Calu3 (cell line): ENCODE measurements at regions not wholly inside any gene's neighbourhood (a gene's known extent, or its start where the extent isn't known, plus 50 kb on each side); places are given as distances from the start of the nearest gene placed in this dataset.

Source experiments
- BruUV-seq: library from RNA; stranded (reverse); fragments of 400-500 nt; replicated peaks from 2 replicates; lab custom pipeline; 2021; lab: Mats Ljungman, UMichigan
- CTCF ChIA-PET: fragments of 300-600 bp; sonication (Branson Sonifier 250); formaldehyde crosslinking; loops from one replicate; lab custom pipeline; 2022; ENCODE audit warnings: antibody characterized with exemption; lab: Charles Lee
- DNase-seq: peaks from one replicate; pipeline ENCODE4 v3.0.0; 2022
- H3K27ac Mint-ChIP-seq: one replicate; pipeline ENCODE4 v1.8.0; 2022; ENCODE audit warnings: mixed read lengths; ENCODE audit not compliant: unreplicated experiment
- H3K27me3 Mint-ChIP-seq: one replicate; pipeline ENCODE4 v1.8.0; 2022; ENCODE audit warnings: mixed read lengths; ENCODE audit not compliant: unreplicated experiment
- H3K36me3 Mint-ChIP-seq: one replicate; pipeline ENCODE4 v1.8.0; 2022; ENCODE audit warnings: mild to moderate bottlenecking, moderate library complexity, mixed read lengths; ENCODE audit not compliant: insufficient read depth, unreplicated experiment
- H3K4me1 Mint-ChIP-seq: one replicate; pipeline ENCODE4 v1.8.0; 2022; ENCODE audit warnings: mild to moderate bottlenecking, low read depth, mixed read lengths; ENCODE audit not compliant: unreplicated experiment
- H3K4me3 Mint-ChIP-seq: one replicate; pipeline ENCODE4 v1.8.0; 2022; ENCODE audit warnings: mild to moderate bottlenecking, low read depth, moderate library complexity, mixed read lengths; ENCODE audit not compliant: unreplicated experiment
- H3K9me3 Mint-ChIP-seq: one replicate; pipeline ENCODE4 v1.8.0; 2022; ENCODE audit warnings: low read depth, mixed read lengths; ENCODE audit not compliant: unreplicated experiment
- intact Hi-C: fragments of 100-400 bp; cut with micrococcal nuclease; formaldehyde crosslinking; loops from one replicate; pipeline ENCODE4 v1.10.0; 2022; ENCODE audit not compliant: unreplicated experiment
- TF ChIP-seq, protein P1 (sequence below): fragments of 200-600 bp; IDR thresholded peaks from one replicate; pipeline ENCODE4 v1.8.0; 2022; ENCODE audit warnings: antibody characterized with exemption; ENCODE audit not compliant: unreplicated experiment

DNA sequence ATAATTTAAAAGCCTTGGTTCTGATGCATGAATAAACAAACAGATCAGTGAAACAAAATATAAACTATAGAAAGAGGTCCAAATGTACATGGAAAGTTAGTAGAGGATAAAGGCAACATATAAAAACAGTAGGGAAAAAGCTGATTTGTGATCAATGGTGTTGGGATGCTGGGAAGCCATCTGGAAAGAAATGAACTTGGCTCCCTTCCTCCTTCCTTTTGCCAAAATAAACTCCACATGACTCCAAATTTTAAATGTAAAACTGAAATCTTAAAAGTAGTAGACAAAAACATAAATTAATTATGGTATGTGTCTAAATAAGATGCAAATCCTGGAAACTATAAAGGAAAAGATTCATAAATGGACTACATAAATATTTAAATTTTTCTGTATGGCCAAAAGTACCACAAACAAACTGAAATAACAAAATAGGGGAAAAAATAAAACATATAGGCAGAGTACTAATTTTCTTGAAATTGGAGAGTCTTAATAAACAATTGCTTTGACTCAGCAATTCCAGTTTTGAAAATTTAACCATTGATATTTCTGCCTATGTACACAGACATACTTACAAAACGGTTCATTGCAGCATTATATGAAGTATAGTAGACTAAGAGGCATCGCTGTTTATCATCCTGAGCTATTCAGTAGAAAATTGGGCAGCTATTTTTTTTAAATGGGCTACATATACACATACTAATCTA, 77.0 kb upstream of the TRIM24 start:
- Mint-ChIP-seq H3K36me3 (no peaks in the 10 kb centered on the region), H3K4me3 (no peak overlapping the region), H3K9me3 (peaks cover 3% of the 10 kb centered on the region), H3K27me3 (no peaks in the 10 kb centered on the region), H3K27ac (no peak overlapping the region), H3K4me1 (peaks cover 8% of the 10 kb centered on the region)
- CTCF ChIA-PET = interaction anchor here (0.6 to 0.7 kb wide), 2 partner anchors 22 to 96 kb away, joined by 4 to 5 read pairs; no protein-coding TSS in a partner anchor
- BruUV-seq = no TSS peak
- intact Hi-C loops = loop anchor here (10.0 kb wide), 1 partner anchor 352 kb away; no protein-coding TSS in a partner anchor
- no peak for DNase-seq
- TF ChIP-seq, protein P1, sequence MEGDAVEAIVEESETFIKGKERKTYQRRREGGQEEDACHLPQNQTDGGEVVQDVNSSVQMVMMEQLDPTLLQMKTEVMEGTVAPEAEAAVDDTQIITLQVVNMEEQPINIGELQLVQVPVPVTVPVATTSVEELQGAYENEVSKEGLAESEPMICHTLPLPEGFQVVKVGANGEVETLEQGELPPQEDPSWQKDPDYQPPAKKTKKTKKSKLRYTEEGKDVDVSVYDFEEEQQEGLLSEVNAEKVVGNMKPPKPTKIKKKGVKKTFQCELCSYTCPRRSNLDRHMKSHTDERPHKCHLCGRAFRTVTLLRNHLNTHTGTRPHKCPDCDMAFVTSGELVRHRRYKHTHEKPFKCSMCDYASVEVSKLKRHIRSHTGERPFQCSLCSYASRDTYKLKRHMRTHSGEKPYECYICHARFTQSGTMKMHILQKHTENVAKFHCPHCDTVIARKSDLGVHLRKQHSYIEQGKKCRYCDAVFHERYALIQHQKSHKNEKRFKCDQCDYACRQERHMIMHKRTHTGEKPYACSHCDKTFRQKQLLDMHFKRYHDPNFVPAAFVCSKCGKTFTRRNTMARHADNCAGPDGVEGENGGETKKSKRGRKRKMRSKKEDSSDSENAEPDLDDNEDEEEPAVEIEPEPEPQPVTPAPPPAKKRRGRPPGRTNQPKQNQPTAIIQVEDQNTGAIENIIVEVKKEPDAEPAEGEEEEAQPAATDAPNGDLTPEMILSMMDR = no peak

DNA sequence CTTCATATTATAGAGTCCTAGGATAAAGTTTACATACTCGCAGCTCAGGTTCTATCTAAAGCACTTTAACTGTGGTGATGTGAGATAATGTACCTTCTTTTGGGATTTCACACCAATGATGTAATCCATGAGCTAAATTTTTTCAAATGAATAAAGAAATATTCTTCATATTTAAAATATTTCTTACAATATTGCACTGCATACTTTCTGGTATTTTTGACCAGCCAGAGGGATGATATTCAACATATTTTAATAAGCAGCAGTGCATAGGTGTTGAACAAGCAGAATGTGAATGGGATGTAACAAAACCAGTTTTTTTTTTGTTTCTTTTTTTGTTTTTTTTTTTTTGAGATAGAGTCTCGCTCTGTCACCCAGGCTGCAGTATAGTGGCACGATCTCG, 73.2 kb upstream of the TRIM24 start:
- H3K9me3 Mint-ChIP-seq = no peaks in the 10 kb centered on the region
- intact Hi-C loops = loop anchor here (5.0 to 10.0 kb wide), 2 partner anchors 85 to 348 kb away; no protein-coding TSS in a partner anchor
- no peak overlapping the region for H3K27ac Mint-ChIP-seq
- TF ChIP-seq, protein P1 = no peak
- H3K4me1 Mint-ChIP-seq = peaks cover 23% of the 10 kb centered on the region
- CTCF ChIA-PET = interaction anchor here (0.6 kb wide), 1 partner anchor 199 kb away, joined by 3 read pairs; no protein-coding TSS in a partner anchor
- no peak for DNase-seq
- H3K36me3 Mint-ChIP-seq = no peaks in the 10 kb centered on the region
- H3K27me3 Mint-ChIP-seq = no peaks in the 10 kb centered on the region
- no TSS peak for BruUV-seq
- H3K4me3 Mint-ChIP-seq = no peak overlapping the region

DNA sequence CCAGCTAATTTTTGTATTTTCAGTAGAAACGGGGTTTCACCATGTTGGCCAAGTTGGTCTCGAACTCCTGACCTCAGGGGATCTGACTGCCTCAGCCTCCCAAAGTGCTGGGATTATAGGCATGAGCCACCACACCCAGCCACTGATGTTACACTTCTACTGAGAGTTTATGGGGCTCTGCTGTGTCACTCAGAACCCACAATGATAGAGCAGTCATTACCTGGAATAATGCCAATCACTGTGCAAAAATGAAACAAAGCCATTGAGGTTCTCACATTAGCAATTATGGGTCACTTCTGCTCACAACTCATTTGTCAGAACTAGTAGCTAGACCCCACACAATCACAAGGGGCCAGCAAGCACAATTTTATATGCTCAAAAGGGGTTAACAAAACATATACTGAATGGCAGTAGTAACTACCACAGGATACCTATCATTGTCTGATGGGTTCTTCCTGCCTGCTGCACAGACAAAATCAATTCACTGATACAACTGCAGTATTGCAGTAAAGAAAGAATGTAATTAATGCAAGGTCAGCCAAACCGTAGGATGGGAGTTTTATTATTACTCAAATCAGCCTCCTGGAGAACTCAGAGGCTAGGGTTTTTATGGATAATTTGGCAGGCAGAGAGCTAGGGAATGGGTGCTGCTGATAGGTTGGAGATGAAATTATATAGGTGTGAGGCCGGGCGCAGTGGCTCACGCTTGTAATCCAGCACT, 72.1 kb upstream of the TRIM24 start:
- intact Hi-C loops = loop anchor here (5.0 to 10.0 kb wide), 2 partner anchors 86 to 347 kb away; no protein-coding TSS in a partner anchor
- no TSS peak for BruUV-seq
- TF ChIP-seq, protein P1 = no peak
- Mint-ChIP-seq H3K27me3 (no peaks in the 10 kb centered on the region), H3K9me3 (no peaks in the 10 kb centered on the region), H3K27ac (peak overlapping the region; percentile 62), H3K36me3 (no peaks in the 10 kb centered on the region), H3K4me3 (no peak overlapping the region), H3K4me1 (peaks cover 23% of the 10 kb centered on the region)
- CTCF ChIA-PET = interaction anchor here (0.6 to 1.0 kb wide), 3 partner anchors 130 to 461 kb away, joined by 3 to 6 read pairs (median 3); no protein-coding TSS in a partner anchor
- DNase-seq = no peak

DNA sequence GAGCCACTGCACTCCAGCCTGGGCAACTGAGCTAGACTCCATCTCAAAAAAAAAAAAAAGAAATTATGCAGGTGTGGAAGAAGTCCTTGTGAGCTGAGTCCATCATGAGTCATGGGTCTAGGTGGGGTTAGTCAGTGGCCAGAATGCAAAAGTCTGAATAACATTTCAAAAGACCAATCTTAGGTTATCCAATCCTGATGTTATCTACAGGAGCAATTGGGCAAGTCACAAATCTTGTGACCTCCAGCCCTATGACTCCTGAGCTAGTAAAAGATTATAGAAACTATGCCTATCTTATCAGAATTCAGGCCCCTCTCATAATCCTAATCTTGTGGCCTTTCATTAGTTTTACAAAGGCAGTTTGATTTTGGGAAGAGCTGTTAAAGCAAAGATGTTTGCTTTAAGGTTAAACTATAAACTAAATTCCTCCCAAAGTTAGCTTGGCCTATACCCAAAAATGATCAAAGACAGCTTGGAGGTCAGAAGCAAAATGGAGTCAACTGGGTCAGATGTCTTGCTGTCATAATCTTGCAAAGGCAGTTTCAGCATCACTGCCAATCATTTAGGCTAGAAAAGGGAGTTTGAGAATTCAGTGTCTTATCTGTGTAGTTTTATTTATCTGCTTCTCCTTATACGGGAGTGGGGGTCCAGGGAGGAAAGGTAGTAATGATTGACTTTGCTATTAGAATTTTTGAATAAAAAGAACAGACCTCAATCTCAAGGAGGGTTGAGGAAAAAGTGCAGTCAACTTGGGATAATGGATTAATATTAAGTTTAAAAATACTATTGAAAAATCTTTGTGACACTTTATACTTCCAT, 71.2 kb upstream of the TRIM24 start:
- CTCF ChIA-PET = interaction anchor here (0.6 to 1.0 kb wide), 5 partner anchors 14 to 498 kb away, joined by 3 to 6 read pairs (median 3); no protein-coding TSS in a partner anchor
- TF ChIP-seq, protein P1 = no peak
- H3K9me3 Mint-ChIP-seq = no peaks in the 10 kb centered on the region
- H3K27me3 Mint-ChIP-seq = no peaks in the 10 kb centered on the region
- H3K4me3 Mint-ChIP-seq = no peak overlapping the region
- BruUV-seq = no TSS peak
- peaks cover 23% of the 10 kb centered on the region for H3K4me1 Mint-ChIP-seq
- peak overlapping the region; percentile 62 for H3K27ac Mint-ChIP-seq
- DNase-seq = peak; percentile 36
- intact Hi-C loops = loop anchor here (5.0 to 10.0 kb wide), 2 partner anchors 87 to 346 kb away; no protein-coding TSS in a partner anchor
- H3K36me3 Mint-ChIP-seq = no peaks in the 10 kb centered on the region
